Liver (tissue), 3 donors: ENCODE measurements at regions not wholly inside any gene's neighbourhood (a gene's known extent, or its start where the extent isn't known, plus 50 kb on each side); places are given as distances from the start of the nearest gene placed in this dataset.

Source experiments
- EGR1 ChIP-seq, 2 donors: IDR thresholded peaks; 2 replicates each; pipeline ENCODE4 v1.6.1; 2016 to 2018; ENCODE audit warnings: antibody characterized with exemption in 2 of 2, low read depth in 2 of 2
- GABPA ChIP-seq, 2 donors: IDR thresholded peaks in 1 of 2; conservative IDR thresholded peaks in 1 of 2; 2 replicates each; pipeline ENCODE4 v1.6.1; 2016; ENCODE audit warnings: antibody characterized with exemption in 2 of 2, mild to moderate bottlenecking in 1 of 2, moderate library complexity in 1 of 2
- HNF4A ChIP-seq, 2 donors: conservative IDR thresholded peaks; 2 replicates each; pipeline ENCODE4 v1.6.1; 2016; ENCODE audit warnings: antibody characterized with exemption in 2 of 2, mild to moderate bottlenecking in 2 of 2
- JUND ChIP-seq, 2 donors: IDR thresholded peaks; 2 replicates each; pipeline ENCODE4 v1.6.1; 2016; ENCODE audit warnings: antibody characterized with exemption in 2 of 2
- MAX ChIP-seq: IDR thresholded peaks from 2 replicates; pipeline ENCODE4 v1.6.1; 2016; ENCODE audit warnings: antibody characterized with exemption
- RAD21 ChIP-seq, 2 donors: IDR thresholded peaks; 2 replicates each; pipeline ENCODE4 v1.6.1; 2016; ENCODE audit warnings: antibody characterized with exemption in 2 of 2, mild to moderate bottlenecking in 2 of 2
- REST ChIP-seq: IDR thresholded peaks from 2 replicates; pipeline ENCODE4 v1.6.1; 2016; ENCODE audit warnings: antibody characterized with exemption, mild to moderate bottlenecking
- YY1 ChIP-seq: IDR thresholded peaks from 2 replicates; pipeline ENCODE4 v1.6.1; 2016; ENCODE audit warnings: antibody characterized with exemption, mild to moderate bottlenecking
- ZBTB33 ChIP-seq: IDR thresholded peaks from 2 replicates; pipeline ENCODE4 v1.6.1; 2016; ENCODE audit warnings: antibody characterized with exemption
- TF ChIP-seq, protein P1 (sequence below): fragments of 150-350 bp; IDR thresholded peaks from 2 replicates; pipeline ENCODE4 v1.5.1; 2017; ENCODE audit warnings: improper control_type of control experiment, low read depth, low read length; ENCODE audit not compliant: missing input control
- donor health status: healthy.
- donor health status: healthy.

- TF ChIP-seq REST: no peak
- no peak for TF ChIP-seq RAD21 (IDR thresholded peaks at IDR 0.05)
- TF ChIP-seq, protein P1, sequence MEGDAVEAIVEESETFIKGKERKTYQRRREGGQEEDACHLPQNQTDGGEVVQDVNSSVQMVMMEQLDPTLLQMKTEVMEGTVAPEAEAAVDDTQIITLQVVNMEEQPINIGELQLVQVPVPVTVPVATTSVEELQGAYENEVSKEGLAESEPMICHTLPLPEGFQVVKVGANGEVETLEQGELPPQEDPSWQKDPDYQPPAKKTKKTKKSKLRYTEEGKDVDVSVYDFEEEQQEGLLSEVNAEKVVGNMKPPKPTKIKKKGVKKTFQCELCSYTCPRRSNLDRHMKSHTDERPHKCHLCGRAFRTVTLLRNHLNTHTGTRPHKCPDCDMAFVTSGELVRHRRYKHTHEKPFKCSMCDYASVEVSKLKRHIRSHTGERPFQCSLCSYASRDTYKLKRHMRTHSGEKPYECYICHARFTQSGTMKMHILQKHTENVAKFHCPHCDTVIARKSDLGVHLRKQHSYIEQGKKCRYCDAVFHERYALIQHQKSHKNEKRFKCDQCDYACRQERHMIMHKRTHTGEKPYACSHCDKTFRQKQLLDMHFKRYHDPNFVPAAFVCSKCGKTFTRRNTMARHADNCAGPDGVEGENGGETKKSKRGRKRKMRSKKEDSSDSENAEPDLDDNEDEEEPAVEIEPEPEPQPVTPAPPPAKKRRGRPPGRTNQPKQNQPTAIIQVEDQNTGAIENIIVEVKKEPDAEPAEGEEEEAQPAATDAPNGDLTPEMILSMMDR: no peak
- TF ChIP-seq MAX: no peak
- TF ChIP-seq YY1: no peak
- no peak for TF ChIP-seq HNF4A (conservative IDR thresholded peaks at IDR 0.05)
- TF ChIP-seq JUND (IDR thresholded peaks at IDR 0.05): no peak
- no peak for TF ChIP-seq ZBTB33
- TF ChIP-seq GABPA (IDR thresholded peaks at IDR 0.05 in 1 of 2, conservative IDR thresholded peaks at IDR 0.05 in 1 of 2): no peak
- TF ChIP-seq EGR1 (IDR thresholded peaks at IDR 0.05; ENCODE audit: low read depth in 2 of 2): no peak
These were observed 1247.7 kb downstream of the NSUN3 start for GRCh38 chr3:95310560-95310959.
